ENCODE measurements at regions not wholly inside any gene's neighbourhood (a gene's known extent, or its start where the extent isn't known, plus 50 kb on each side); places are given as distances from the start of the nearest gene placed in this dataset.

DNA sequence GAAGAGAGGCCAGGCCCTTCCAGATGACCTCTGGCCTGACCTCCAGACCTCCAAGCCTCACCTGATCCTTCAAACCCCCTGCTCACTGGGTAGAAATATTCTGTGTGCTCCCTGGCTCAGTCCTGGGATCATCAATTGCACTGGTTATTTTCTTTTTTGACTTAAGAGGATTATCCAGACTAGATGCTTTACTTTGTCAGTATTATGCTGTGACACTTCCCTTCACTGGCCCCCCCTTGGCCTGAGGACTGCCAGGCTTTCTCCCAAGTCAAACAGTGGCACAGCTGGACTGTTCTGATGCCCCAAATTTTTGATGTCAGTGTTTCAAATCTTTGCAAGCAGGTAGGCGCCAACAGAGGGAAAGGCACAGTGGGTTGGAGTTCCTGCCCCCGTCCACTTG, 156.3 kb upstream of the SKOR2 start:
- Mint-ChIP-seq H3K27me3 (ENCODE audit: insufficient read depth, low read depth, poor library complexity) (peaks cover 8% of the 10 kb centered on the region), H3K27ac (no peak overlapping the region), H3K36me3 (ENCODE audit: low read depth) (no peaks in the 10 kb centered on the region), H3K9me3 (peaks cover 4% of the 10 kb centered on the region; the same call in 1 of the 3 replicates), H3K4me1 (peaks cover 17% of the 10 kb centered on the region), H3K4me3 (no peak overlapping the region)
- Histone ChIP-seq H2AFZ (no peak overlapping the region), H3K4me3 (no peak overlapping the region), H4K20me1 (replicated peaks; ENCODE audit: insufficient read depth) (no peaks in the 10 kb centered on the region), H3K9me2 (ENCODE audit: insufficient read depth) (no peaks in the 10 kb centered on the region), H3K4me2 (no peak overlapping the region), H3K36me3 (ENCODE audit: insufficient read depth) (no peaks in the 10 kb centered on the region), H3K4me1 (ENCODE audit: insufficient read depth) (peaks cover 7% of the 10 kb centered on the region; the same call in 1 of the 2 replicates), H3K27ac (ENCODE audit: low read depth) (no peak overlapping the region), H3K27me3 (ENCODE audit: insufficient read depth) (no peaks in the 10 kb centered on the region), H3K79me2 (replicated peaks; ENCODE audit: insufficient read depth) (no peaks in the 10 kb centered on the region), H3F3A (replicated peaks; ENCODE audit: low read depth) (no peaks in the 10 kb centered on the region)
- TF ChIP-seq, protein P1, sequence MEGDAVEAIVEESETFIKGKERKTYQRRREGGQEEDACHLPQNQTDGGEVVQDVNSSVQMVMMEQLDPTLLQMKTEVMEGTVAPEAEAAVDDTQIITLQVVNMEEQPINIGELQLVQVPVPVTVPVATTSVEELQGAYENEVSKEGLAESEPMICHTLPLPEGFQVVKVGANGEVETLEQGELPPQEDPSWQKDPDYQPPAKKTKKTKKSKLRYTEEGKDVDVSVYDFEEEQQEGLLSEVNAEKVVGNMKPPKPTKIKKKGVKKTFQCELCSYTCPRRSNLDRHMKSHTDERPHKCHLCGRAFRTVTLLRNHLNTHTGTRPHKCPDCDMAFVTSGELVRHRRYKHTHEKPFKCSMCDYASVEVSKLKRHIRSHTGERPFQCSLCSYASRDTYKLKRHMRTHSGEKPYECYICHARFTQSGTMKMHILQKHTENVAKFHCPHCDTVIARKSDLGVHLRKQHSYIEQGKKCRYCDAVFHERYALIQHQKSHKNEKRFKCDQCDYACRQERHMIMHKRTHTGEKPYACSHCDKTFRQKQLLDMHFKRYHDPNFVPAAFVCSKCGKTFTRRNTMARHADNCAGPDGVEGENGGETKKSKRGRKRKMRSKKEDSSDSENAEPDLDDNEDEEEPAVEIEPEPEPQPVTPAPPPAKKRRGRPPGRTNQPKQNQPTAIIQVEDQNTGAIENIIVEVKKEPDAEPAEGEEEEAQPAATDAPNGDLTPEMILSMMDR (conservative IDR thresholded peaks at IDR 0.05; ENCODE audit: low read depth in 2 of 2) = no peak
- TF ChIP-seq, protein P2, sequence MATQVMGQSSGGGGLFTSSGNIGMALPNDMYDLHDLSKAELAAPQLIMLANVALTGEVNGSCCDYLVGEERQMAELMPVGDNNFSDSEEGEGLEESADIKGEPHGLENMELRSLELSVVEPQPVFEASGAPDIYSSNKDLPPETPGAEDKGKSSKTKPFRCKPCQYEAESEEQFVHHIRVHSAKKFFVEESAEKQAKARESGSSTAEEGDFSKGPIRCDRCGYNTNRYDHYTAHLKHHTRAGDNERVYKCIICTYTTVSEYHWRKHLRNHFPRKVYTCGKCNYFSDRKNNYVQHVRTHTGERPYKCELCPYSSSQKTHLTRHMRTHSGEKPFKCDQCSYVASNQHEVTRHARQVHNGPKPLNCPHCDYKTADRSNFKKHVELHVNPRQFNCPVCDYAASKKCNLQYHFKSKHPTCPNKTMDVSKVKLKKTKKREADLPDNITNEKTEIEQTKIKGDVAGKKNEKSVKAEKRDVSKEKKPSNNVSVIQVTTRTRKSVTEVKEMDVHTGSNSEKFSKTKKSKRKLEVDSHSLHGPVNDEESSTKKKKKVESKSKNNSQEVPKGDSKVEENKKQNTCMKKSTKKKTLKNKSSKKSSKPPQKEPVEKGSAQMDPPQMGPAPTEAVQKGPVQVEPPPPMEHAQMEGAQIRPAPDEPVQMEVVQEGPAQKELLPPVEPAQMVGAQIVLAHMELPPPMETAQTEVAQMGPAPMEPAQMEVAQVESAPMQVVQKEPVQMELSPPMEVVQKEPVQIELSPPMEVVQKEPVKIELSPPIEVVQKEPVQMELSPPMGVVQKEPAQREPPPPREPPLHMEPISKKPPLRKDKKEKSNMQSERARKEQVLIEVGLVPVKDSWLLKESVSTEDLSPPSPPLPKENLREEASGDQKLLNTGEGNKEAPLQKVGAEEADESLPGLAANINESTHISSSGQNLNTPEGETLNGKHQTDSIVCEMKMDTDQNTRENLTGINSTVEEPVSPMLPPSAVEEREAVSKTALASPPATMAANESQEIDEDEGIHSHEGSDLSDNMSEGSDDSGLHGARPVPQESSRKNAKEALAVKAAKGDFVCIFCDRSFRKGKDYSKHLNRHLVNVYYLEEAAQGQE (IDR thresholded peaks at IDR 0.05; ENCODE audit: unreplicated experiment) = no peak
- TF ChIP-seq NANOG (IDR thresholded peaks at IDR 0.05; ENCODE audit: borderline replicate concordance) (no peak), ZNF331 (CRISPR knock-in tag; IDR thresholded peaks at IDR 0.05; ENCODE audit: low read depth) (no peak), POLR2AphosphoS5 (IDR thresholded peaks at IDR 0.05; ENCODE audit: low read depth) (no peak), EZH2phosphoT487 (IDR thresholded peaks at IDR 0.05; ENCODE audit: unreplicated experiment) (no peak), ZNF114 (CRISPR knock-in tag; IDR thresholded peaks at IDR 0.05) (no peak), JUNB (IDR thresholded peaks at IDR 0.05; ENCODE audit: unreplicated experiment) (no peak), EZH2 (IDR thresholded peaks at IDR 0.05; ENCODE audit: low read depth, unreplicated experiment) (no peak), STAT1 (IDR thresholded peaks at IDR 0.05; ENCODE audit: unreplicated experiment) (no peak), CREB1 (CRISPR knock-in tag; IDR thresholded peaks at IDR 0.05; ENCODE audit: low read depth) (no peak)
- TF ChIP-seq, protein P3, sequence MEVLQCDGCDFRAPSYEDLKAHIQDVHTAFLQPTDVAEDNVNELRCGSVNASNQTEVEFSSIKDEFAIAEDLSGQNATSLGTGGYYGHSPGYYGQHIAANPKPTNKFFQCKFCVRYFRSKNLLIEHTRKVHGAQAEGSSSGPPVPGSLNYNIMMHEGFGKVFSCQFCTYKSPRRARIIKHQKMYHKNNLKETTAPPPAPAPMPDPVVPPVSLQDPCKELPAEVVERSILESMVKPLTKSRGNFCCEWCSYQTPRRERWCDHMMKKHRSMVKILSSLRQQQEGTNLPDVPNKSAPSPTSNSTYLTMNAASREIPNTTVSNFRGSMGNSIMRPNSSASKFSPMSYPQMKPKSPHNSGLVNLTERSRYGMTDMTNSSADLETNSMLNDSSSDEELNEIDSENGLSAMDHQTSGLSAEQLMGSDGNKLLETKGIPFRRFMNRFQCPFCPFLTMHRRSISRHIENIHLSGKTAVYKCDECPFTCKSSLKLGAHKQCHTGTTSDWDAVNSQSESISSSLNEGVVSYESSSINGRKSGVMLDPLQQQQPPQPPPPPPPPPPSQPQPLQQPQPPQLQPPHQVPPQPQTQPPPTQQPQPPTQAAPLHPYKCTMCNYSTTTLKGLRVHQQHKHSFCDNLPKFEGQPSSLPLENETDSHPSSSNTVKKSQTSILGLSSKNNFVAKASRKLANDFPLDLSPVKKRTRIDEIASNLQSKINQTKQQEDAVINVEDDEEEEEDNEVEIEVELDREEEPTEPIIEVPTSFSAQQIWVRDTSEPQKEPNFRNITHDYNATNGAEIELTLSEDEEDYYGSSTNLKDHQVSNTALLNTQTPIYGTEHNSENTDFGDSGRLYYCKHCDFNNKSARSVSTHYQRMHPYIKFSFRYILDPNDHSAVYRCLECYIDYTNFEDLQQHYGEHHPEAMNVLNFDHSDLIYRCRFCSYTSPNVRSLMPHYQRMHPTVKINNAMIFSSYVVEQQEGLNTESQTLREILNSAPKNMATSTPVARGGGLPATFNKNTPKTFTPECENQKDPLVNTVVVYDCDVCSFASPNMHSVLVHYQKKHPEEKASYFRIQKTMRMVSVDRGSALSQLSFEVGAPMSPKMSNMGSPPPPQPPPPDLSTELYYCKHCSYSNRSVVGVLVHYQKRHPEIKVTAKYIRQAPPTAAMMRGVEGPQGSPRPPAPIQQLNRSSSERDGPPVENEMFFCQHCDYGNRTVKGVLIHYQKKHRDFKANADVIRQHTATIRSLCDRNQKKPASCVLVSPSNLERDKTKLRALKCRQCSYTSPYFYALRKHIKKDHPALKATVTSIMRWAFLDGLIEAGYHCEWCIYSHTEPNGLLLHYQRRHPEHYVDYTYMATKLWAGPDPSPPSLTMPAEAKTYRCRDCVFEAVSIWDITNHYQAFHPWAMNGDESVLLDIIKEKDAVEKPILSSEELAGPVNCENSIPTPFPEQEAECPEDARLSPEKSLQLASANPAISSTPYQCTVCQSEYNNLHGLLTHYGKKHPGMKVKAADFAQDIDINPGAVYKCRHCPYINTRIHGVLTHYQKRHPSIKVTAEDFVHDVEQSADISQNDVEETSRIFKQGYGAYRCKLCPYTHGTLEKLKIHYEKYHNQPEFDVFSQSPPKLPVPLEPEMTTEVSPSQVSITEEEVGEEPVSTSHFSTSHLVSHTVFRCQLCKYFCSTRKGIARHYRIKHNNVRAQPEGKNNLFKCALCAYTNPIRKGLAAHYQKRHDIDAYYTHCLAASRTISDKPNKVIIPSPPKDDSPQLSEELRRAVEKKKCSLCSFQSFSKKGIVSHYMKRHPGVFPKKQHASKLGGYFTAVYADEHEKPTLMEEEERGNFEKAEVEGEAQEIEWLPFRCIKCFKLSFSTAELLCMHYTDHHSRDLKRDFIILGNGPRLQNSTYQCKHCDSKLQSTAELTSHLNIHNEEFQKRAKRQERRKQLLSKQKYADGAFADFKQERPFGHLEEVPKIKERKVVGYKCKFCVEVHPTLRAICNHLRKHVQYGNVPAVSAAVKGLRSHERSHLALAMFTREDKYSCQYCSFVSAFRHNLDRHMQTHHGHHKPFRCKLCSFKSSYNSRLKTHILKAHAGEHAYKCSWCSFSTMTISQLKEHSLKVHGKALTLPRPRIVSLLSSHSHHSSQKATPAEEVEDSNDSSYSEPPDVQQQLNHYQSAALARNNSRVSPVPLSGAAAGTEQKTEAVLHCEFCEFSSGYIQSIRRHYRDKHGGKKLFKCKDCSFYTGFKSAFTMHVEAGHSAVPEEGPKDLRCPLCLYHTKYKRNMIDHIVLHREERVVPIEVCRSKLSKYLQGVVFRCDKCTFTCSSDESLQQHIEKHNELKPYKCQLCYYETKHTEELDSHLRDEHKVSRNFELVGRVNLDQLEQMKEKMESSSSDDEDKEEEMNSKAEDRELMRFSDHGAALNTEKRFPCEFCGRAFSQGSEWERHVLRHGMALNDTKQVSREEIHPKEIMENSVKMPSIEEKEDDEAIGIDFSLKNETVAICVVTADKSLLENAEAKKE (CRISPR knock-in tag; IDR thresholded peaks at IDR 0.05) = no peak
- TF ChIP-seq, protein P4, sequence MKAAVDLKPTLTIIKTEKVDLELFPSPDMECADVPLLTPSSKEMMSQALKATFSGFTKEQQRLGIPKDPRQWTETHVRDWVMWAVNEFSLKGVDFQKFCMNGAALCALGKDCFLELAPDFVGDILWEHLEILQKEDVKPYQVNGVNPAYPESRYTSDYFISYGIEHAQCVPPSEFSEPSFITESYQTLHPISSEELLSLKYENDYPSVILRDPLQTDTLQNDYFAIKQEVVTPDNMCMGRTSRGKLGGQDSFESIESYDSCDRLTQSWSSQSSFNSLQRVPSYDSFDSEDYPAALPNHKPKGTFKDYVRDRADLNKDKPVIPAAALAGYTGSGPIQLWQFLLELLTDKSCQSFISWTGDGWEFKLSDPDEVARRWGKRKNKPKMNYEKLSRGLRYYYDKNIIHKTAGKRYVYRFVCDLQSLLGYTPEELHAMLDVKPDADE (IDR thresholded peaks at IDR 0.05) = no peak
- ATAC-seq (no peak), DNase-seq (ENCODE audit: low spot score) (no peak)
